Fibroblast of lung (primary cell): ENCODE measurements at regions not wholly inside any gene's neighbourhood (a gene's known extent, or its start where the extent isn't known, plus 50 kb on each side); places are given as distances from the start of the nearest gene placed in this dataset.

ENCODE experiments used
- DNase-seq, 2 donors: peaks; one replicate each; pipeline versions ENCODE4 v3.0.0 to v3.0.0-alpha.2; 2010; ENCODE audit warnings: low read depth in 2 of 2
- H2AFZ ChIP-seq: 2 replicates; pipeline ENCODE4 v1.5.1; 2012; ENCODE audit warnings: low read length, control low read depth, inconsistent platforms
- H3K27ac ChIP-seq: 2 replicates; pipeline ENCODE4 v1.5.1; 2011; ENCODE audit warnings: low read length, control low read depth; ENCODE audit not compliant: insufficient read depth
- H3K27me3 ChIP-seq: 2 replicates; pipeline ENCODE4 v1.5.1; 2011; ENCODE audit warnings: mild to moderate bottlenecking, low read length; ENCODE audit not compliant: control insufficient read depth, insufficient read depth
- H3K36me3 ChIP-seq: 2 replicates; pipeline ENCODE4 v1.5.1; 2011; ENCODE audit warnings: low read length; ENCODE audit not compliant: control insufficient read depth, insufficient read depth
- H3K4me1 ChIP-seq: 2 replicates; pipeline ENCODE4 v1.5.1; 2011; ENCODE audit warnings: low read length; ENCODE audit not compliant: control insufficient read depth, insufficient read depth; ENCODE audit errors: extremely low read depth
- H3K4me2 ChIP-seq: 2 replicates; pipeline ENCODE4 v1.5.1; 2011; ENCODE audit warnings: low read length, control low read depth; ENCODE audit not compliant: insufficient read depth; ENCODE audit errors: extremely low read depth
- H3K4me3 ChIP-seq, 4 experiments: fragments of 200-600 bp in 1 of 4; sonication (generic) in 1 of 4; replicated peaks in 1 of 4; 2 replicates each; pipeline ENCODE4 v1.5.1; 2011 to 2016; ENCODE audit warnings: low read length in 4 of 4, low read depth in 3 of 4, mild to moderate bottlenecking in 3 of 4, control low read depth in 2 of 4, inconsistent platforms in 1 of 4, mixed read lengths in 1 of 4; ENCODE audit not compliant: insufficient read depth in 1 of 4; ENCODE audit errors: control extremely low read depth in 1 of 4
- H3K79me2 ChIP-seq: 2 replicates; pipeline ENCODE4 v1.5.1; 2012; ENCODE audit warnings: mild to moderate bottlenecking, low read length, inconsistent platforms; ENCODE audit not compliant: control insufficient read depth, insufficient read depth
- H3K9ac ChIP-seq: 2 replicates; pipeline ENCODE4 v1.5.1; 2011; ENCODE audit warnings: mild to moderate bottlenecking, low read length, control low read depth; ENCODE audit not compliant: insufficient read depth
- H3K9me3 ChIP-seq: 2 replicates; pipeline ENCODE4 v1.5.1; 2012; ENCODE audit warnings: low read depth, low read length; ENCODE audit not compliant: control insufficient read depth, insufficient read depth
- H4K20me1 ChIP-seq: 2 replicates; pipeline ENCODE4 v1.5.1; 2011; ENCODE audit warnings: low read length; ENCODE audit not compliant: control insufficient read depth, insufficient read depth; ENCODE audit errors: extremely low read depth
- CTCF ChIP-seq, 2 donors: IDR thresholded peaks in 1 of 2; conservative IDR thresholded peaks in 1 of 2; 1 replicate in 1 of 2; 2 replicates in 1 of 2; pipeline ENCODE4 v1.5.1; 2011 to 2012; ENCODE audit warnings: low read length in 2 of 2, control low read depth in 1 of 2, inconsistent platforms in 1 of 2, low read depth in 1 of 2, mild to moderate bottlenecking in 1 of 2
- EZH2 ChIP-seq: IDR thresholded peaks from 2 replicates; pipeline ENCODE4 v1.5.1; 2012; ENCODE audit warnings: low read length, control low read depth, mild to moderate bottlenecking; ENCODE audit errors: missing control alignments

- no peak overlapping the region for H3K9ac ChIP-seq
- H3K27me3 ChIP-seq, result no peaks in the 10 kb centered on the region
- H3K27ac ChIP-seq, result no peak overlapping the region
- TF ChIP-seq CTCF (conservative IDR thresholded peaks at IDR 0.05 in 1 of 2, IDR thresholded peaks at IDR 0.05 in 1 of 2; ENCODE audit: low read depth in 1 of 2, low read length in 2 of 2) (no peak), EZH2 (no peak)
- H3K36me3 ChIP-seq, result no peaks in the 10 kb centered on the region
- DNase-seq, result no peak
- no peaks in the 10 kb centered on the region for H3K79me2 ChIP-seq
- H3K9me3 ChIP-seq, result no peaks in the 10 kb centered on the region
- H3K4me2 ChIP-seq, result no peak overlapping the region
- H4K20me1 ChIP-seq, result no peaks in the 10 kb centered on the region
- no peaks in the 10 kb centered on the region for H3K4me1 ChIP-seq
- H2AFZ ChIP-seq, result no peak overlapping the region
- no peak overlapping the region for H3K4me3 ChIP-seq
Observed at GRCh38 chr5:117183326-117183725, 608.7 kb upstream of the SEMA6A start.

- DNase-seq, result no peak
- Histone ChIP-seq H3K27ac (no peak overlapping the region), H3K4me3 (no peak overlapping the region), H3K36me3 (no peaks in the 10 kb centered on the region), H2AFZ (no peak overlapping the region), H3K27me3 (no peaks in the 10 kb centered on the region), H3K4me2 (no peak overlapping the region), H3K79me2 (no peaks in the 10 kb centered on the region), H3K9me3 (no peaks in the 10 kb centered on the region), H4K20me1 (no peaks in the 10 kb centered on the region), H3K9ac (no peak overlapping the region), H3K4me1 (no peaks in the 10 kb centered on the region)
- TF ChIP-seq EZH2 (no peak), CTCF (conservative IDR thresholded peaks at IDR 0.05 in 1 of 2, IDR thresholded peaks at IDR 0.05 in 1 of 2; ENCODE audit: low read depth in 1 of 2, low read length in 2 of 2) (no peak)
Observed at GRCh38 chr5:117182104-117182503, 607.5 kb upstream of the SEMA6A start.

- no peaks in the 10 kb centered on the region for H3K27me3 ChIP-seq
- no peak overlapping the region for H3K4me2 ChIP-seq
Observed at GRCh38 chr5:117177302-117177701, 602.7 kb upstream of the SEMA6A start.

More at GRCh38 chr5:117177302-117177701, 602.7 kb upstream of the SEMA6A start:
- TF ChIP-seq EZH2 (no peak), CTCF (conservative IDR thresholded peaks at IDR 0.05 in 1 of 2, IDR thresholded peaks at IDR 0.05 in 1 of 2; ENCODE audit: low read depth in 1 of 2, low read length in 2 of 2) (no peak)
- H3K36me3 ChIP-seq, result no peaks in the 10 kb centered on the region
- no peaks in the 10 kb centered on the region for H3K79me2 ChIP-seq
- H3K9ac ChIP-seq, result no peak overlapping the region
- no peaks in the 10 kb centered on the region for H3K4me1 ChIP-seq
- no peaks in the 10 kb centered on the region for H4K20me1 ChIP-seq
- no peak overlapping the region for H3K27ac ChIP-seq
- H3K9me3 ChIP-seq, result no peaks in the 10 kb centered on the region
- no peak overlapping the region for H2AFZ ChIP-seq
- no peak for DNase-seq
- H3K4me3 ChIP-seq, result no peak overlapping the region
